Activated CD8-positive, alpha-beta T cell treated with anti-CD3 and anti-CD28 coated beads for 36 hours (primary cell): ENCODE measurements at regions not wholly inside any gene's neighbourhood (a gene's known extent, or its start where the extent isn't known, plus 50 kb on each side); places are given as distances from the start of the nearest gene placed in this dataset.
"Not testable (repeated sequence)": the region's sequence is repeated elsewhere in the genome, so short reads cannot be mapped to it uniquely, and the experiment has no call there.

Source experiments
- ATAC-seq: fragments of 200-7000 bp; cut with Tn5 transposase; one replicate; pipeline ENCODE4 v1.10.0; 2021; ENCODE audit warnings: mild to moderate bottlenecking, moderate library complexity
- CTCF ChIA-PET: fragments of 350-600 bp; sonication (Branson Sonifier 250); formaldehyde crosslinking; loops from one replicate; lab custom pipeline; 2021; ENCODE audit warnings: antibody characterized with exemption; lab: Charles Lee
- POLR2A ChIA-PET: fragments of 350-600 bp; sonication (Branson Sonifier 250); formaldehyde crosslinking; loops from one replicate; lab custom pipeline; 2021; ENCODE audit warnings: antibody characterized with exemption; lab: Charles Lee
- DNase-seq: peaks from one replicate; pipeline ENCODE4 v3.0.0-alpha.2; 2020
- H3K27ac Mint-ChIP-seq: one replicate; pipeline ENCODE4 v1.8.0; 2021; ENCODE audit warnings: mild to moderate bottlenecking, mixed read lengths
- H3K27me3 Mint-ChIP-seq: one replicate; pipeline ENCODE4 v1.8.0; 2021; ENCODE audit warnings: mixed read lengths
- H3K36me3 Mint-ChIP-seq: one replicate; pipeline ENCODE4 v1.8.0; 2021; ENCODE audit warnings: low read depth, mixed read lengths
- H3K4me1 Mint-ChIP-seq: one replicate; pipeline ENCODE4 v1.8.0; 2021; ENCODE audit warnings: low read depth, mixed read lengths
- H3K4me3 Mint-ChIP-seq: one replicate; pipeline ENCODE4 v1.8.0; 2021; ENCODE audit warnings: mild to moderate bottlenecking, moderate library complexity, mixed read lengths
- H3K9me3 Mint-ChIP-seq: one replicate; pipeline ENCODE4 v1.8.0; 2021; ENCODE audit warnings: mixed read lengths
- intact Hi-C: fragments of 100-400 bp; cut with micrococcal nuclease; formaldehyde crosslinking; loops from one replicate; pipeline ENCODE4 v1.10.0; 2022
- TF ChIP-seq, protein P1 (sequence below): fragments of 200-600 bp; IDR thresholded peaks from one replicate; pipeline ENCODE4 v1.8.0; 2022; ENCODE audit warnings: antibody characterized with exemption, mild to moderate bottlenecking

DNA sequence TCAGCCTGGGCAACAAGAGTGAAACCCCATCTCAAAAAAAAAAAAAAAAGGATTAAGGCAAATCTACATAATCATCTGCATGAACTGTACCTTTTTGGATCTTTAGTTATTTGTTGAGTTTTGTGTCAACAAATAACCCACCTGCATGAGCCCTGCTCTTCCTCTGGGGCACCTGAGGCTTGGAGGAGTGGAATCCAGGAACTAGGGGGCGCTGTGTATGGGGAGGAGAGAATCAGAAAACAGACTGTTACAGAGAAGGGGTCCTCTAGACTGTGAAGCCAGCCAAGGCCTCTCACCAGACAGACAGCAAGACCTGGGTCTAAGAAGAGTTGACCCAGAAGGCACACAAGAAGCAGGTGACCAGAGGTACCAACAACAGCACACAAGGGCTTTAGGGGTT is 682.8 kb upstream of the NRP1 start:
- TF ChIP-seq, protein P1, sequence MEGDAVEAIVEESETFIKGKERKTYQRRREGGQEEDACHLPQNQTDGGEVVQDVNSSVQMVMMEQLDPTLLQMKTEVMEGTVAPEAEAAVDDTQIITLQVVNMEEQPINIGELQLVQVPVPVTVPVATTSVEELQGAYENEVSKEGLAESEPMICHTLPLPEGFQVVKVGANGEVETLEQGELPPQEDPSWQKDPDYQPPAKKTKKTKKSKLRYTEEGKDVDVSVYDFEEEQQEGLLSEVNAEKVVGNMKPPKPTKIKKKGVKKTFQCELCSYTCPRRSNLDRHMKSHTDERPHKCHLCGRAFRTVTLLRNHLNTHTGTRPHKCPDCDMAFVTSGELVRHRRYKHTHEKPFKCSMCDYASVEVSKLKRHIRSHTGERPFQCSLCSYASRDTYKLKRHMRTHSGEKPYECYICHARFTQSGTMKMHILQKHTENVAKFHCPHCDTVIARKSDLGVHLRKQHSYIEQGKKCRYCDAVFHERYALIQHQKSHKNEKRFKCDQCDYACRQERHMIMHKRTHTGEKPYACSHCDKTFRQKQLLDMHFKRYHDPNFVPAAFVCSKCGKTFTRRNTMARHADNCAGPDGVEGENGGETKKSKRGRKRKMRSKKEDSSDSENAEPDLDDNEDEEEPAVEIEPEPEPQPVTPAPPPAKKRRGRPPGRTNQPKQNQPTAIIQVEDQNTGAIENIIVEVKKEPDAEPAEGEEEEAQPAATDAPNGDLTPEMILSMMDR, result no peak
- ChIA-PET CTCF (no interaction called here), POLR2A (no interaction called here)
- intact Hi-C loops, result no loop called here
- Mint-ChIP-seq H3K27ac (no peak overlapping the region), H3K4me1 (no peaks in the 10 kb centered on the region), H3K9me3 (no peaks in the 10 kb centered on the region), H3K4me3 (no peak overlapping the region), H3K36me3 (no peaks in the 10 kb centered on the region), H3K27me3 (no peaks in the 10 kb centered on the region)
- no peak for DNase-seq
- ATAC-seq, result no peak

DNA sequence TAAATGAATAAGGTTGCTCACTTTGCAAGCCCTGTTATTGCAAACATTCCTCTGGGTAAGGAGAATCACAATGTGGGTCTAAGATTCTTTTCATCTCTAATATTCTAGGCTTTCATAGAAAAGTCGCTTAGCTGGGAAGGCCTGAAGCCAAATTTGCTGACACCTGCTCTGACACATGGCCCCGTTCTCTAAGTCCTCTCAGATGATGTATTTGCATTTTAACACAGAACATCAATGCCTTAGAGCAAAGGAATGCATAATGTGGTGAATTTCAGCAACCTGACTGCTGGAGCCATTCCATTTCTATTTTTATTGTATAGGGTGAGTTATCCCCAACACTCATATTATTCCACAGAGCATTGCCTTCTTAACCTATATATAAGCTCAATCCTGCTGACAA is 682.1 kb upstream of the NRP1 start:
- H3K27ac Mint-ChIP-seq, result no peak overlapping the region
- CTCF ChIA-PET, result no interaction called here
- H3K36me3 Mint-ChIP-seq, result no peaks in the 10 kb centered on the region
- ATAC-seq (no peak), DNase-seq (no peak)
- intact Hi-C loops, result no loop called here
- no peak overlapping the region for H3K4me3 Mint-ChIP-seq
- TF ChIP-seq, protein P1, result no peak
- no peaks in the 10 kb centered on the region for H3K4me1 Mint-ChIP-seq
- POLR2A ChIA-PET, result no interaction called here
- no peaks in the 10 kb centered on the region for H3K9me3 Mint-ChIP-seq
- no peaks in the 10 kb centered on the region for H3K27me3 Mint-ChIP-seq

DNA sequence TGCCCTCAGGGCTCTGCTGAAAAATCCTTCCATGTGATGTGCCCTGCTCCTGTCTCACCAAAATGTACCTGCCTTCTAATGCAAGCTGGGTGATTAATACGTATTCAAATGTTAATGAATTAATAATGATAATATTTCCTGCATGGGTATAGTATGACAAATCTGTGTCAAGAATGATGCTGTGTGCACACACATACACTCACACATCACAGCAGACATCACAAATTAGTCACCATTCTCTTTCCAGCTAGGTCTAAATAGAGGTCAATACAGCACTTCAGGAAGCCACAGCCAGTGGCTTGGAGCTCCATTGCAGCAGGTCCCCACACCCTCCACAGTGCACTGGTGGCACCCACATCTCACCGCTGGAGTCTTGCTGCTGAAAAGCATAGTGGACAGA is 681.2 kb upstream of the NRP1 start:
- H3K36me3 Mint-ChIP-seq, result no peaks in the 10 kb centered on the region
- no peak for ATAC-seq
- H3K27ac Mint-ChIP-seq, result no peak overlapping the region
- ChIA-PET CTCF (no interaction called here), POLR2A (no interaction called here)
- no peak for DNase-seq
- no peaks in the 10 kb centered on the region for H3K9me3 Mint-ChIP-seq
- no peaks in the 10 kb centered on the region for H3K27me3 Mint-ChIP-seq
- H3K4me1 Mint-ChIP-seq, result no peaks in the 10 kb centered on the region
- H3K4me3 Mint-ChIP-seq, result no peak overlapping the region
- TF ChIP-seq, protein P1, result no peak
- intact Hi-C loops, result no loop called here

DNA sequence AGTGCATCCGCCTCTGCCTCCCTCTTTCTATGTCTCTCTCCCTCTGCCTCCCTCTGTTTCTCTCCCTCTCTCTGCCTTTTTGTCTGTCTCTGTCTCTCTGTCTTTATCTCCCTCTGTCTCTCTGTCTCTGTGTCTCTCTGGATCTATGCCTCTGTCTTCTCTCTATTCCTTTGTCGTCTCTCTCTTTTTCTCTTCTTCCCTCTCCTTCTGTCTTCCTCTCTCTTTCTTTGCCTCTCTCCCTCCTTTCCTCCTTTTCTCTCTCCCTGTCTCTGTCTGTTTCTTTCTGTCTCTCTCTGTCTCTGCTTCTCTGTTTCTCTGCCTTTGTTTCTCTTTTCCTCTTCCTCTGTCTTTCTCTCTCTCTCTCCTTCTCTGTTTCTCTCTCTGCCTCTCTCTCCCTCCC is 678.8 kb upstream of the NRP1 start:
- no peaks in the 10 kb centered on the region for H3K4me1 Mint-ChIP-seq
- H3K9me3 Mint-ChIP-seq, result no peaks in the 10 kb centered on the region
- TF ChIP-seq, protein P1, result no peak
- H3K4me3 Mint-ChIP-seq, result no peak overlapping the region
- intact Hi-C loops, result no loop called here
- ChIA-PET POLR2A (no interaction called here), CTCF (no interaction called here)
- no peaks in the 10 kb centered on the region for H3K36me3 Mint-ChIP-seq
- DNase-seq (no peak), ATAC-seq (no peak)
- no peak overlapping the region for H3K27ac Mint-ChIP-seq
- H3K27me3 Mint-ChIP-seq, result peaks cover 2% of the 10 kb centered on the region

DNA sequence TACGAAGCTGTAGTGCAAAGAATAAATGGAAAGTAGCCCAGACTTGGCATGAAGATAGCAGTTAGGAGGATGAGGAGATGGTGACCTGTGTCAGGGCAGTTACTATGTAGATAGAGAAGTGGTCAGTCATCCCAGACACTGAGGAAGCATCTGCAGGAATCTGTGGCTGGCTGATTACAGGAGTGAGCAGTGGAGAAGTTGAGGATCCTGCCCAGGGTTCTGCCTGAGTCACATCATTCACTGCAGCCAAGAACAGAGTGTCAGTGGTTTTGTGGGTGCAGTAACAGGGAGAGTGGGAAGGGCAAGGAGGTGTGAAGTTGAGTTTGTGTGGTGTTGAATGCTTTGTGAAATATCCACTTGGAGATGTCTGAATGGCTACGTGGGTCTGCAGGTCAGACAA is 676.4 kb upstream of the NRP1 start:
- no peaks in the 10 kb centered on the region for H3K4me1 Mint-ChIP-seq
- intact Hi-C loops, result no loop called here
- no peak overlapping the region for H3K27ac Mint-ChIP-seq
- CTCF ChIA-PET, result no interaction called here
- DNase-seq, result no peak
- no peak for ATAC-seq
- no peaks in the 10 kb centered on the region for H3K9me3 Mint-ChIP-seq
- H3K27me3 Mint-ChIP-seq, result peaks cover 2% of the 10 kb centered on the region
- POLR2A ChIA-PET, result no interaction called here
- TF ChIP-seq, protein P1, result no peak
- no peak overlapping the region for H3K4me3 Mint-ChIP-seq
- no peaks in the 10 kb centered on the region for H3K36me3 Mint-ChIP-seq

DNA sequence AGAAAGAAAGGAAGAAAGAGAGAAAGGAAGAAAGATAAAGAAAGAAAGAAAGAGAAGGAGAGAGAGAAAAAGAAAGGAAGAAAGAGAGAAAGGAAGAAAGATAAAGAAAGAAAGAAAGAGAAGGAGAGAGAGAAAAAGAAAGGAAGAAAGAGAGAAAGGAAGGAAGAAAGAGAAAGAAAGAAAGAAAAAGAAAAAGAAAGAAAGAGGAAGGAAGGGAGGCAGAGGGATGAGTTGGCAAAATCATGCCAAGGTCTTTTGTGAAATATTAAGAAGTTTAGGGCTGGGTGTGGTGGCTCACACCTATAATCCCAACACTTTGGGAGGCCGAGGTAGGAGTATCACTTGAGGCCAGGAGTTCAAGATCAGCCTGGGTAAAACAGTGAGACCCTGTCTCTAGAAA is 675.8 kb upstream of the NRP1 start:
- POLR2A ChIA-PET, H3K4me1 Mint-ChIP-seq, DNase-seq, H3K27me3 Mint-ChIP-seq, H3K27ac Mint-ChIP-seq, H3K36me3 Mint-ChIP-seq, H3K4me3 Mint-ChIP-seq, CTCF ChIA-PET, intact Hi-C loops, H3K9me3 Mint-ChIP-seq, ATAC-seq: not testable (repeated sequence)
